IMR-90 (cell line): ENCODE measurements at regions not wholly inside any gene's neighbourhood (a gene's known extent, or its start where the extent isn't known, plus 50 kb on each side); places are given as distances from the start of the nearest gene placed in this dataset.
A peak's percentile ranks its signal among the peaks of the same experiment; 100 is the strongest.

ENCODE experiments used
- ATAC-seq: fragments of 200-7000 bp; cut with Tn5 transposase; 2 replicates; pipeline ENCODE4 v1.9.1; 2020; ENCODE audit warnings: low read depth, mild to moderate bottlenecking, moderate library complexity
- BruUV-seq: library from RNA; stranded (reverse); fragments of 400-500 nt; replicated peaks from 2 replicates; lab custom pipeline; 2021; lab: Mats Ljungman, UMichigan
- CTCF ChIA-PET: fragments of 300-600 bp; formaldehyde crosslinking; extraction: SDS; loops from one replicate; lab custom pipeline; 2021; ENCODE audit warnings: antibody characterized with exemption; lab: Yijun Ruan, JAX
- POLR2A ChIA-PET: fragments of 300-600 bp; sonication (Branson Sonifier 250); formaldehyde crosslinking; loops from one replicate; lab custom pipeline; 2022; ENCODE audit warnings: antibody characterized with exemption; ENCODE audit not compliant: unreplicated experiment; lab: Charles Lee
- DNase-seq: peaks from one replicate; pipeline ENCODE4 v3.0.0; 2013
- H2AFZ ChIP-seq: replicated peaks from 2 replicates; pipeline ENCODE3; 2013; ENCODE audit warnings: low read length, mild to moderate bottlenecking; ENCODE audit not compliant: poor library complexity
- H2AK5ac ChIP-seq: 2 replicates; pipeline ENCODE4 v1.6.1; 2013; ENCODE audit warnings: low read depth, low read length, inconsistent platforms
- H2AK9ac ChIP-seq: replicated peaks from 2 replicates; pipeline ENCODE3; 2013; ENCODE audit warnings: mild to moderate bottlenecking, low read depth, low read length, moderate library complexity; ENCODE audit not compliant: poor library complexity
- H2BK120ac ChIP-seq: 2 replicates; pipeline ENCODE4 v1.6.1; 2013; ENCODE audit warnings: low read depth, low read length, inconsistent platforms
- H2BK15ac ChIP-seq: 3 replicates; pipeline ENCODE4 v1.6.1; 2013; ENCODE audit warnings: low read depth, low read length, inconsistent platforms
- H2BK20ac ChIP-seq: 2 replicates; pipeline ENCODE4 v1.6.1; 2013; ENCODE audit warnings: low read depth, mild to moderate bottlenecking, inconsistent platforms, low read length, moderate library complexity
- H2BK5ac ChIP-seq: 2 replicates; pipeline ENCODE4 v1.6.1; 2013; ENCODE audit warnings: mild to moderate bottlenecking, low read depth, low read length, inconsistent platforms; ENCODE audit not compliant: poor library complexity, severe bottlenecking
- H3K14ac ChIP-seq: replicated peaks from 2 replicates; pipeline ENCODE4 v1.6.1; 2013; ENCODE audit warnings: low read depth, low read length, inconsistent platforms
- H3K18ac ChIP-seq: 2 replicates; pipeline ENCODE4 v1.6.1; 2013; ENCODE audit warnings: low read depth, low read length, control low read depth
- H3K23ac ChIP-seq: 2 replicates; pipeline ENCODE4 v1.6.1; 2013; ENCODE audit warnings: low read depth, low read length, inconsistent platforms
- H3K27ac ChIP-seq: 2 replicates; pipeline ENCODE4 v1.5.1; 2013; ENCODE audit warnings: mild to moderate bottlenecking, control low read depth, low read length; ENCODE audit not compliant: insufficient read depth
- H3K27me3 ChIP-seq: 2 replicates; pipeline ENCODE4 v1.6.1; 2013; ENCODE audit warnings: low read length; ENCODE audit not compliant: control insufficient read depth, insufficient read depth
- H3K36me3 ChIP-seq: 2 replicates; pipeline ENCODE4 v1.6.1; 2013; ENCODE audit warnings: low read length, mixed read lengths; ENCODE audit not compliant: control insufficient read depth, insufficient read depth
- H3K4ac ChIP-seq: 2 replicates; pipeline ENCODE4 v1.6.1; 2013; ENCODE audit warnings: low read depth, low read length, inconsistent platforms
- H3K4me1 ChIP-seq: 2 replicates; pipeline ENCODE4 v1.6.1; 2013; ENCODE audit warnings: low read length, mixed read lengths; ENCODE audit not compliant: control insufficient read depth, insufficient read depth
- H3K4me2 ChIP-seq: 2 replicates; pipeline ENCODE4 v1.6.1; 2013; ENCODE audit warnings: low read depth, mild to moderate bottlenecking, control low read depth, low read length, moderate library complexity
- H3K4me3 ChIP-seq: 2 replicates; pipeline ENCODE4 v1.5.1; 2013; ENCODE audit warnings: low read depth, mild to moderate bottlenecking, control low read depth, low read length, moderate library complexity; ENCODE audit not compliant: insufficient read depth
- H3K56ac ChIP-seq: 2 replicates; pipeline ENCODE4 v1.6.1; 2013; ENCODE audit warnings: low read length, inconsistent platforms; ENCODE audit not compliant: insufficient read depth; ENCODE audit errors: extremely low read depth
- H3K79me1 ChIP-seq, 2 experiments: 2 replicates each; pipeline ENCODE4 v1.6.1; 2013; ENCODE audit warnings: low read length in 2 of 2, inconsistent platforms in 1 of 2, low read depth in 1 of 2
- H3K9ac ChIP-seq: 2 replicates; pipeline ENCODE4 v1.6.1; 2013; ENCODE audit warnings: low read depth, low read length, control low read depth
- H3K9me1 ChIP-seq: 2 replicates; pipeline ENCODE4 v1.6.1; 2013; ENCODE audit warnings: low read length, inconsistent platforms; ENCODE audit not compliant: insufficient read depth
- H3K9me3 ChIP-seq: 2 replicates; pipeline ENCODE4 v1.6.1; 2013; ENCODE audit warnings: low read length; ENCODE audit not compliant: control insufficient read depth, insufficient read depth
- H4K20me1 ChIP-seq: 2 replicates; pipeline ENCODE4 v1.6.1; 2013; ENCODE audit warnings: low read length, inconsistent platforms; ENCODE audit not compliant: insufficient read depth
- H4K5ac ChIP-seq: 2 replicates; pipeline ENCODE4 v1.6.1; 2013; ENCODE audit warnings: mild to moderate bottlenecking, low read depth, low read length, control low read depth
- H4K8ac ChIP-seq, 2 experiments: 2 replicates each; pipeline ENCODE4 v1.6.1; 2013; ENCODE audit warnings: low read depth in 2 of 2, low read length in 2 of 2, control low read depth in 1 of 2, inconsistent platforms in 1 of 2
- H4K91ac ChIP-seq: 2 replicates; pipeline ENCODE4 v1.6.1; 2013; ENCODE audit warnings: low read depth, low read length, inconsistent platforms; ENCODE audit not compliant: insufficient read depth
- BHLHE40 ChIP-seq: fragments of 150-350 bp; IDR thresholded peaks from 2 replicates; pipeline ENCODE4 v1.6.1; 2016; ENCODE audit warnings: mild to moderate bottlenecking, low read depth, low read length
- CEBPB ChIP-seq: IDR thresholded peaks from 2 replicates; pipeline ENCODE4 v1.6.1; 2012; ENCODE audit warnings: low read depth, low read length, improper control_type of control experiment
- CHD1 ChIP-seq: IDR thresholded peaks from 2 replicates; pipeline ENCODE4 v1.6.1; 2012; ENCODE audit warnings: low read depth, low read length, improper control_type of control experiment
- FOS ChIP-seq: fragments of 150-350 bp; IDR thresholded peaks from 2 replicates; pipeline ENCODE4 v1.6.1; 2016; ENCODE audit warnings: low read depth, low read length
- MAFK ChIP-seq: IDR thresholded peaks from 2 replicates; pipeline ENCODE4 v1.6.1; 2012; ENCODE audit warnings: low read depth, low read length, improper control_type of control experiment
- MAZ ChIP-seq: IDR thresholded peaks from 2 replicates; pipeline ENCODE4 v1.6.1; 2012; ENCODE audit warnings: low read depth, mild to moderate bottlenecking, low read length, improper control_type of control experiment, moderate library complexity, borderline replicate concordance
- MXI1 ChIP-seq: IDR thresholded peaks from 2 replicates; pipeline ENCODE4 v1.6.1; 2012; ENCODE audit warnings: low read depth, mild to moderate bottlenecking, low read length, moderate library complexity, borderline replicate concordance
- POLR2A ChIP-seq: IDR thresholded peaks from 2 replicates; pipeline ENCODE4 v1.6.1; 2012; ENCODE audit warnings: mild to moderate bottlenecking, low read depth, low read length
- RAD21 ChIP-seq: IDR thresholded peaks from 2 replicates; pipeline ENCODE4 v1.6.1; 2012; ENCODE audit warnings: low read length, improper control_type of control experiment
- RCOR1 ChIP-seq: IDR thresholded peaks from 2 replicates; pipeline ENCODE4 v1.6.1; 2012; ENCODE audit warnings: mild to moderate bottlenecking, low read length, improper control_type of control experiment; ENCODE audit not compliant: insufficient replicate concordance
- RFX5 ChIP-seq: IDR thresholded peaks from 2 replicates; pipeline ENCODE4 v1.8.0; 2012; ENCODE audit warnings: low read depth, mild to moderate bottlenecking, low read length, moderate library complexity
- SMC3 ChIP-seq: fragments of 150-350 bp; IDR thresholded peaks from 2 replicates; pipeline ENCODE4 v1.6.1; 2016; ENCODE audit warnings: low read depth, mild to moderate bottlenecking, antibody characterized with exemption, low read length, moderate library complexity
- WGBS, 2 experiments: methylation state at CpG; one replicate each; pipeline versions ENCODE4 v1.1.5 to v1.1.7; 2013; ENCODE audit warnings: missing lambda C conversion rate in 2 of 2; ENCODE audit not compliant: insufficient read length in 1 of 2; ENCODE audit errors: extremely low coverage in 2 of 2; 5-methylcytosine and 5-hydroxymethylcytosine counted together
- dilution Hi-C: fragments of 300-500 bp; cut with HindIII; formaldehyde crosslinking; loops from one replicate; pipeline ENCODE4 v1.14.3; 2018; ENCODE audit warnings: low sequenced_read_pairs; ENCODE audit not compliant: unreplicated experiment
- in situ Hi-C: fragments of 300-500 bp; cut with MboI; formaldehyde crosslinking; loops from 3 replicates; pipeline ENCODE4 v1.14.3; 2019; ENCODE audit warnings: low sequenced_read_pairs, inconsistent platforms, mixed read lengths
- intact Hi-C: fragments of 100-400 bp; cut with micrococcal nuclease; formaldehyde crosslinking; loops from 2 replicates; pipeline ENCODE4 v1.10.0; 2022
- TF ChIP-seq, protein P1 (sequence below): fragments of 150-350 bp; IDR thresholded peaks from 2 replicates; pipeline ENCODE4 v1.6.1; 2017; ENCODE audit warnings: mild to moderate bottlenecking, antibody characterized with exemption, low read length, low read depth
- TF ChIP-seq, protein P2 (sequence below): conservative IDR thresholded peaks from 2 replicates; pipeline ENCODE4 v1.5.1; 2012; ENCODE audit warnings: mild to moderate bottlenecking, low read depth, low read length, improper control_type of control experiment
- TF ChIP-seq, protein P3 (sequence below): fragments of 150-350 bp; IDR thresholded peaks from 2 replicates; pipeline ENCODE4 v1.6.1; 2016; ENCODE audit warnings: low read depth, mild to moderate bottlenecking, low read length, moderate library complexity, borderline replicate concordance

DNA sequence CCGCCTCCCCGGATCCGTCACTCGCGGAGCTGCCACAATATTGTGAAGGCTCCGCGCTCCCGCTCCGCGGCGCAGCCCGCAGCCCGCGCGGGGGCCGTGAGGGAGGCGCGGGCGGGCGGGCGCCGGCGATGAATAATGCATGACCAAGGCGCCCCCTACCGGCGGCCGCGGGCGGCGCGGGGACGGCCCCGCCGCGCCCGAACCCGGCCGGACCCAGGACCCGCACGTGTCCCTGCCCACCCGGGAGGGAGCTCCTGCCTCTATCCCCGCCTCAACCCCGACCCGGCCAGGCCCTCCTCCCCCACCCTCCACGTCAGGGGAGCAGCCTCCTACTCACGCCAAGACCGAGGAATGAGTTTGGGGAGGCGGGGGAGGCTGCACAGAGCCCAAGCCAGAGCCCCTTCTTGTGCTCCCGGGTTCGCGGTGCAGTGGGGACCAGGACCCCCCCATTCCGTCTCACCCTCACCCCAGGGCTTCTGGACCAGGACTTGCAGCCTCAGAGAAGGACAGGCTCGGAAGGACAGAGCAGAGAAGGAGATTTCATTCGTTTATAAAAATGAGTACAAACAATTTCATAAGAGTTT, 70.8 kb upstream of the CASZ1 start:
- Histone ChIP-seq H2BK20ac (no peak overlapping the region), H4K91ac (no peak overlapping the region; the same call in 1 of the 2 replicates), H3K4me1 (peaks cover 7% of the 10 kb centered on the region), H3K79me1 (no peaks in the 10 kb centered on the region), H2AFZ (peak overlapping the region; percentile 86), H3K27me3 (peaks cover 60% of the 10 kb centered on the region), H2AK5ac (no peak overlapping the region), H2BK15ac (no peak overlapping the region), H3K27ac (no peak overlapping the region; the same call in 1 of the 2 replicates), H3K9me1 (no peaks in the 10 kb centered on the region), H4K20me1 (no peaks in the 10 kb centered on the region), H3K14ac (no peak overlapping the region), H2BK120ac (no peak overlapping the region), H3K36me3 (no peaks in the 10 kb centered on the region), H3K9me3 (no peaks in the 10 kb centered on the region), H4K5ac (no peak overlapping the region), H3K56ac (no peak overlapping the region), H3K23ac (no peak overlapping the region), H3K9ac (peak overlapping the region; percentile 7; the same call in 1 of the 2 replicates), H3K4me3 (peak overlapping the region; percentile 36), H3K4ac (0 out of 2 replicates have a peak overlapping the region, but pooled peaks have one; percentile 19), H4K8ac (no peak overlapping the region; a peak in 1 of 4 replicates), H3K18ac (no peak overlapping the region), H3K4me2 (peak overlapping the region; percentile 78), H2AK9ac (peak overlapping the region; percentile 3), H2BK5ac (no peak overlapping the region)
- intact Hi-C loops (loop anchor here (1.0 to 10.0 kb wide), 4 partner anchors 172 to 360 kb away; no protein-coding TSS in a partner anchor), in situ Hi-C loops (loop anchor here (5.0 kb wide), 1 partner anchor 360 kb away; no protein-coding TSS in a partner anchor), dilution Hi-C loops (no loop called here)
- 0% methylated on average over 1 of the region's 54 CpGs; no CpG with 5 or more reads in 1 of the 2 experiments for WGBS, 2 experiments
- ChIA-PET CTCF (interaction anchor here (0.6 to 1.6 kb wide), 6 partner anchors 23 to 373 kb away, joined by 3 to 9 read pairs (median 4); no protein-coding TSS in a partner anchor), POLR2A (interaction anchor here (0.6 kb wide), 1 partner anchor 119 kb away, joined by 4 read pairs; no protein-coding TSS in a partner anchor)
- DNase-seq (peak; percentile 18), ATAC-seq (peak; percentile 98)
- no TSS peak for BruUV-seq
- TF ChIP-seq RCOR1 (no peak), SMC3 (peak; percentile 83), CHD1 (no peak), BHLHE40 (peak; percentile 53), MAFK (no peak), RAD21 (peak; percentile 81), CEBPB (no peak), MAZ (peak; percentile 88), MXI1 (no peak; the same call in 1 of the 2 replicates), RFX5 (no peak), POLR2A (no peak; the same call in 1 of the 2 replicates), FOS (no peak)
- TF ChIP-seq, protein P1, sequence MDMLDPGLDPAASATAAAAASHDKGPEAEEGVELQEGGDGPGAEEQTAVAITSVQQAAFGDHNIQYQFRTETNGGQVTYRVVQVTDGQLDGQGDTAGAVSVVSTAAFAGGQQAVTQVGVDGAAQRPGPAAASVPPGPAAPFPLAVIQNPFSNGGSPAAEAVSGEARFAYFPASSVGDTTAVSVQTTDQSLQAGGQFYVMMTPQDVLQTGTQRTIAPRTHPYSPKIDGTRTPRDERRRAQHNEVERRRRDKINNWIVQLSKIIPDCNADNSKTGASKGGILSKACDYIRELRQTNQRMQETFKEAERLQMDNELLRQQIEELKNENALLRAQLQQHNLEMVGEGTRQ: peak; percentile 53
- TF ChIP-seq, protein P2, sequence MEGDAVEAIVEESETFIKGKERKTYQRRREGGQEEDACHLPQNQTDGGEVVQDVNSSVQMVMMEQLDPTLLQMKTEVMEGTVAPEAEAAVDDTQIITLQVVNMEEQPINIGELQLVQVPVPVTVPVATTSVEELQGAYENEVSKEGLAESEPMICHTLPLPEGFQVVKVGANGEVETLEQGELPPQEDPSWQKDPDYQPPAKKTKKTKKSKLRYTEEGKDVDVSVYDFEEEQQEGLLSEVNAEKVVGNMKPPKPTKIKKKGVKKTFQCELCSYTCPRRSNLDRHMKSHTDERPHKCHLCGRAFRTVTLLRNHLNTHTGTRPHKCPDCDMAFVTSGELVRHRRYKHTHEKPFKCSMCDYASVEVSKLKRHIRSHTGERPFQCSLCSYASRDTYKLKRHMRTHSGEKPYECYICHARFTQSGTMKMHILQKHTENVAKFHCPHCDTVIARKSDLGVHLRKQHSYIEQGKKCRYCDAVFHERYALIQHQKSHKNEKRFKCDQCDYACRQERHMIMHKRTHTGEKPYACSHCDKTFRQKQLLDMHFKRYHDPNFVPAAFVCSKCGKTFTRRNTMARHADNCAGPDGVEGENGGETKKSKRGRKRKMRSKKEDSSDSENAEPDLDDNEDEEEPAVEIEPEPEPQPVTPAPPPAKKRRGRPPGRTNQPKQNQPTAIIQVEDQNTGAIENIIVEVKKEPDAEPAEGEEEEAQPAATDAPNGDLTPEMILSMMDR: peak; percentile 87
- TF ChIP-seq, protein P3, sequence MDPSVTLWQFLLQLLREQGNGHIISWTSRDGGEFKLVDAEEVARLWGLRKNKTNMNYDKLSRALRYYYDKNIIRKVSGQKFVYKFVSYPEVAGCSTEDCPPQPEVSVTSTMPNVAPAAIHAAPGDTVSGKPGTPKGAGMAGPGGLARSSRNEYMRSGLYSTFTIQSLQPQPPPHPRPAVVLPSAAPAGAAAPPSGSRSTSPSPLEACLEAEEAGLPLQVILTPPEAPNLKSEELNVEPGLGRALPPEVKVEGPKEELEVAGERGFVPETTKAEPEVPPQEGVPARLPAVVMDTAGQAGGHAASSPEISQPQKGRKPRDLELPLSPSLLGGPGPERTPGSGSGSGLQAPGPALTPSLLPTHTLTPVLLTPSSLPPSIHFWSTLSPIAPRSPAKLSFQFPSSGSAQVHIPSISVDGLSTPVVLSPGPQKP: no peak
